ENCODE measurements at regions not wholly inside any gene's neighbourhood (a gene's known extent, or its start where the extent isn't known, plus 50 kb on each side); places are given as distances from the start of the nearest gene placed in this dataset.

DNA sequence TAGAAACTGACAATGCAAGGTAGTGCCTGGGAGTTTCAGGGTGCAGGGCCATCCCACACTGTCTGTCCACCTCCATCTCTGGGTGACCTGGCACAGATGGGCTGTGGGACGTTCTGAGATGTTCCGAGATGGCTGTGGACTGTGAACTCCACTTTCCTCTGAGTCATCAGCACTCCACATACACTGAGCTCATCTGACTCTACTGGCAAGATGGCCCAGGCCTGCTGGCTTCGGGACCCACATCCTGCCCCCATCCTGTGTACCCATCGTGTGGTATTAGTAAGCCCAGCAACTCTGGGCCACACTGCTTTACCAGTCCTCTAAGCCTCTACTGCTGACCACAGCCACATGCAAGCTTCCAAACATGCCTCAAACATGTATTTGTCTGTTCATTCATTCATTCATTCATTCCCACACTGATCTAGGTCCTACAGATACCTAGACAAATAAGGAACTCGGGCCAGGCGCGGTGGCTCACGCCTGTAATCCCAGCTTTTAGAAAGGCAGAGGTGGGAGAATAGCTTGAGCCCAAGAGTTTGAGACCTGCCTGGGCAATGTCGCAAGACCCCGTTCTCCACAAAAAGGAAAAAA is 124.8 kb upstream of the CXCR4 start:
- Histone ChIP-seq H3K4me1 (ENCODE audit: insufficient read depth, low read length, poor library complexity, severe bottlenecking) (no peaks in the 10 kb centered on the region), H3K27ac (ENCODE audit: low read depth, low read length, poor library complexity, severe bottlenecking) (no peak overlapping the region), H3K9me3 (ENCODE audit: low read depth, low read length, poor library complexity, severe bottlenecking) (no peaks in the 10 kb centered on the region), H3K4me3 (ENCODE audit: low read depth, low read length, poor library complexity, severe bottlenecking) (no peak overlapping the region), H3K27me3 (replicated peaks; ENCODE audit: insufficient read depth, low read depth, low read length, poor library complexity) (no peaks in the 10 kb centered on the region), H3K36me3 (ENCODE audit: insufficient read depth, low read length, poor library complexity, severe bottlenecking) (no peaks in the 10 kb centered on the region)
- TF ChIP-seq, protein P1, sequence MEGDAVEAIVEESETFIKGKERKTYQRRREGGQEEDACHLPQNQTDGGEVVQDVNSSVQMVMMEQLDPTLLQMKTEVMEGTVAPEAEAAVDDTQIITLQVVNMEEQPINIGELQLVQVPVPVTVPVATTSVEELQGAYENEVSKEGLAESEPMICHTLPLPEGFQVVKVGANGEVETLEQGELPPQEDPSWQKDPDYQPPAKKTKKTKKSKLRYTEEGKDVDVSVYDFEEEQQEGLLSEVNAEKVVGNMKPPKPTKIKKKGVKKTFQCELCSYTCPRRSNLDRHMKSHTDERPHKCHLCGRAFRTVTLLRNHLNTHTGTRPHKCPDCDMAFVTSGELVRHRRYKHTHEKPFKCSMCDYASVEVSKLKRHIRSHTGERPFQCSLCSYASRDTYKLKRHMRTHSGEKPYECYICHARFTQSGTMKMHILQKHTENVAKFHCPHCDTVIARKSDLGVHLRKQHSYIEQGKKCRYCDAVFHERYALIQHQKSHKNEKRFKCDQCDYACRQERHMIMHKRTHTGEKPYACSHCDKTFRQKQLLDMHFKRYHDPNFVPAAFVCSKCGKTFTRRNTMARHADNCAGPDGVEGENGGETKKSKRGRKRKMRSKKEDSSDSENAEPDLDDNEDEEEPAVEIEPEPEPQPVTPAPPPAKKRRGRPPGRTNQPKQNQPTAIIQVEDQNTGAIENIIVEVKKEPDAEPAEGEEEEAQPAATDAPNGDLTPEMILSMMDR (conservative IDR thresholded peaks at IDR 0.05; ENCODE audit: low read depth, low read length), result no peak
- TF ChIP-seq EZH2 (IDR thresholded peaks at IDR 0.05; ENCODE audit: borderline replicate concordance, low read depth, low read length, poor library complexity, severe bottlenecking), result no peak
- POLR2A ChIA-PET (ENCODE audit: low non-redundant PET), result no interaction called here
- intact Hi-C loops (cut with micrococcal nuclease; ENCODE audit: unreplicated experiment), result no loop called here
- CTCF ChIA-PET, result no interaction called here
- DNase-seq (ENCODE audit: low spot score), result no peak
- BruUV-seq (replicated peaks), result no TSS peak

DNA sequence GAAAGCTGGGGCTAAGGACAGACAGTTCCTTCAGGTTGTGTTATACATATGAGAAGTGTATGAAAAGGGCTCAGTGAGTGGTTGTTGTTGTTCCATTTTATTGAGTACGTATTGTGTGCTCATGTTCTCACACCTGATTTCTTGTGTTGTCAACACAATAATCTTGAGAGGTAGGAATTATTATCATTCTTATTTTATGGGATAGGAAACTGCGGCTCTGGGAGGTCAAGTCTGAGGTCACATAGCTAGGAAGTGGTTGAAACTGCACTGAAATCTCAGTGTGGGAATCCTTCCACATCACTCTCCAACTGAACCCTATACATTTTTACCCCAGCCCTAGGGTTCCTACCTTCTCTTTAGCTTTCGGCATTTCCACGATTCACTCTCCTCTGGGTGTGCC is 124.2 kb upstream of the CXCR4 start:
- Histone ChIP-seq H3K4me1 (ENCODE audit: insufficient read depth, low read length, poor library complexity, severe bottlenecking) (no peaks in the 10 kb centered on the region), H3K36me3 (ENCODE audit: insufficient read depth, low read length, poor library complexity, severe bottlenecking) (no peaks in the 10 kb centered on the region), H3K9me3 (ENCODE audit: low read depth, low read length, poor library complexity, severe bottlenecking) (no peaks in the 10 kb centered on the region), H3K27ac (ENCODE audit: low read depth, low read length, poor library complexity, severe bottlenecking) (no peak overlapping the region), H3K27me3 (replicated peaks; ENCODE audit: insufficient read depth, low read depth, low read length, poor library complexity) (no peaks in the 10 kb centered on the region), H3K4me3 (ENCODE audit: low read depth, low read length, poor library complexity, severe bottlenecking) (no peak overlapping the region)
- POLR2A ChIA-PET (ENCODE audit: low non-redundant PET), result no interaction called here
- CTCF ChIA-PET, result no interaction called here
- BruUV-seq (replicated peaks), result no TSS peak
- TF ChIP-seq, protein P1 (conservative IDR thresholded peaks at IDR 0.05; ENCODE audit: low read depth, low read length), result no peak
- no peak for TF ChIP-seq EZH2 (IDR thresholded peaks at IDR 0.05; ENCODE audit: borderline replicate concordance, low read depth, low read length, poor library complexity, severe bottlenecking)
- intact Hi-C loops (cut with micrococcal nuclease; ENCODE audit: unreplicated experiment), result no loop called here
- DNase-seq (ENCODE audit: low spot score), result no peak

DNA sequence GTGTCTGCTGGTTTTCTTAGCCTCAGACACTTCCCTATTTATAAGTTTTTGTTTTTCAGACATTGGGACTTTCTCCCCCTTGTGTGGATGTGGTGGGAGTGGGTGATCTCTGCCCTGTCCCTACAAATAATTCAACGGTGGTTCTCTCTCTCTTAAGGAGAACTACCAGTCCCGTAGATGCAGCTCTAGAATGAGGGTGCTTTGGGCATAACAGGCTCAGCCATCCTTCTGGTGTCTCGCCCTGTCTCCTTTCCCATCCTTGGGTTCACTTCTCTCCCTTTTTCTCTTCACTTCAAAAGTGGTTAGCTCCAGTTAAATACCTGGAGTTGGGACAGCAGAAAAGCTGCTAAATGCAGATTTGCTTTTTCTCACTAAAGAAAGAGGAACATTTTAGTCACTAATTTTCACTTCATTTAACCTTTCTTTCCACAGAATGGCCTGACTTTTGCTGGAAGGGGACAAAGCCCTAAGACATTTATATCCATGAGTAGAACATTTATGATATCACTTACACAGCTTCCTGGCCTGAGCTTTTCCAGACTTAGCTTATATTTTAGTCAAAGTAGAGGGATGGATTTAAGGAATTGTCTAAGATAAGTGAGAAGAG is 121.2 kb upstream of the CXCR4 start:
- no peak for DNase-seq (ENCODE audit: low spot score)
- Histone ChIP-seq H3K4me3 (ENCODE audit: low read depth, low read length, poor library complexity, severe bottlenecking) (no peak overlapping the region), H3K27me3 (replicated peaks; ENCODE audit: insufficient read depth, low read depth, low read length, poor library complexity) (no peaks in the 10 kb centered on the region), H3K27ac (ENCODE audit: low read depth, low read length, poor library complexity, severe bottlenecking) (no peak overlapping the region), H3K4me1 (ENCODE audit: insufficient read depth, low read length, poor library complexity, severe bottlenecking) (no peaks in the 10 kb centered on the region), H3K36me3 (ENCODE audit: insufficient read depth, low read length, poor library complexity, severe bottlenecking) (no peaks in the 10 kb centered on the region), H3K9me3 (ENCODE audit: low read depth, low read length, poor library complexity, severe bottlenecking) (no peaks in the 10 kb centered on the region)
- TF ChIP-seq EZH2 (IDR thresholded peaks at IDR 0.05; ENCODE audit: borderline replicate concordance, low read depth, low read length, poor library complexity, severe bottlenecking), result no peak
- TF ChIP-seq, protein P1 (conservative IDR thresholded peaks at IDR 0.05; ENCODE audit: low read depth, low read length), result no peak
- intact Hi-C loops (cut with micrococcal nuclease; ENCODE audit: unreplicated experiment), result no loop called here
- POLR2A ChIA-PET (ENCODE audit: low non-redundant PET), result no interaction called here
- BruUV-seq (replicated peaks), result no TSS peak
- CTCF ChIA-PET, result no interaction called here
